ENCODE measurements at regions not wholly inside any gene's neighbourhood (a gene's known extent, or its start where the extent isn't known, plus 50 kb on each side); places are given as distances from the start of the nearest gene placed in this dataset.

GRCh38 chrX:33831211-33831610 is 300.9 kb downstream of the FAM47A start:
- Mint-ChIP-seq H3K4me3 (no peak overlapping the region), H3K27ac (peak overlapping the region; percentile 73), H3K27me3 (ENCODE audit: low read depth) (no peaks in the 10 kb centered on the region), H3K4me1 (peaks cover 15% of the 10 kb centered on the region), H3K36me3 (peaks cover 9% of the 10 kb centered on the region), H3K9me3 (peaks cover 37% of the 10 kb centered on the region)
- TF ChIP-seq CTCF (IDR thresholded peaks at IDR 0.05; ENCODE audit: unreplicated experiment): no peak
- no peak for DNase-seq (ENCODE audit: low spot score in 2 of 2, unreplicated experiment in 2 of 2)

- Mint-ChIP-seq H3K36me3 (no peaks in the 10 kb centered on the region), H3K4me1 (peaks cover 3% of the 10 kb centered on the region), H3K27me3 (ENCODE audit: low read depth) (no peaks in the 10 kb centered on the region), H3K4me3 (no peak overlapping the region), H3K9me3 (peaks cover 22% of the 10 kb centered on the region), H3K27ac (no peak overlapping the region)
- DNase-seq (ENCODE audit: low spot score in 2 of 2, unreplicated experiment in 2 of 2): no peak
- no peak for TF ChIP-seq CTCF (IDR thresholded peaks at IDR 0.05; ENCODE audit: unreplicated experiment)
Measured at GRCh38 chrX:33817266-33817665, 314.8 kb downstream of the FAM47A start.

- no peak for TF ChIP-seq CTCF (IDR thresholded peaks at IDR 0.05; ENCODE audit: unreplicated experiment)
- H3K36me3 Mint-ChIP-seq: no peaks in the 10 kb centered on the region
- no peak overlapping the region for H3K4me3 Mint-ChIP-seq
- H3K9me3 Mint-ChIP-seq: peaks cover 28% of the 10 kb centered on the region
- no peaks in the 10 kb centered on the region for H3K27me3 Mint-ChIP-seq (ENCODE audit: low read depth)
- H3K27ac Mint-ChIP-seq: no peak overlapping the region
- no peak for DNase-seq (ENCODE audit: low spot score in 2 of 2, unreplicated experiment in 2 of 2)
- H3K4me1 Mint-ChIP-seq: no peaks in the 10 kb centered on the region
Measured at GRCh38 chrX:33808636-33809035, 323.5 kb downstream of the FAM47A start.

GRCh38 chrX:33784548-33784947 is 347.6 kb downstream of the FAM47A start:
- Mint-ChIP-seq H3K9me3 (no peaks in the 10 kb centered on the region), H3K27ac (no peak overlapping the region), H3K36me3 (no peaks in the 10 kb centered on the region), H3K27me3 (ENCODE audit: low read depth) (no peaks in the 10 kb centered on the region), H3K4me1 (no peaks in the 10 kb centered on the region), H3K4me3 (no peak overlapping the region)
- DNase-seq (ENCODE audit: low spot score in 2 of 2, unreplicated experiment in 2 of 2): no peak
- no peak for TF ChIP-seq CTCF (IDR thresholded peaks at IDR 0.05; ENCODE audit: unreplicated experiment)

GRCh38 chrX:33741807-33742206 is 390.3 kb downstream of the FAM47A start:
- H3K36me3 Mint-ChIP-seq: no peaks in the 10 kb centered on the region
- no peaks in the 10 kb centered on the region for H3K4me1 Mint-ChIP-seq
- no peak for TF ChIP-seq CTCF (IDR thresholded peaks at IDR 0.05; ENCODE audit: unreplicated experiment)
- no peak overlapping the region for H3K27ac Mint-ChIP-seq
- no peak for DNase-seq (ENCODE audit: low spot score in 2 of 2, unreplicated experiment in 2 of 2)
- H3K4me3 Mint-ChIP-seq: no peak overlapping the region
- H3K27me3 Mint-ChIP-seq (ENCODE audit: low read depth): no peaks in the 10 kb centered on the region
- peaks cover 26% of the 10 kb centered on the region for H3K9me3 Mint-ChIP-seq

GRCh38 chrX:33735182-33735581 is 396.9 kb downstream of the FAM47A start:
- DNase-seq (ENCODE audit: low spot score in 2 of 2, unreplicated experiment in 2 of 2): no peak
- Mint-ChIP-seq H3K27ac (no peak overlapping the region), H3K4me1 (no peaks in the 10 kb centered on the region), H3K27me3 (ENCODE audit: low read depth) (no peaks in the 10 kb centered on the region), H3K9me3 (peaks cover 7% of the 10 kb centered on the region), H3K36me3 (no peaks in the 10 kb centered on the region), H3K4me3 (no peak overlapping the region)
- TF ChIP-seq CTCF (IDR thresholded peaks at IDR 0.05; ENCODE audit: unreplicated experiment): no peak

Measured in mesothelial cell of epicardium (in vitro differentiated cells).